K562 (cell line): ENCODE measurements at regions not wholly inside any gene's neighbourhood (a gene's known extent, or its start where the extent isn't known, plus 50 kb on each side); places are given as distances from the start of the nearest gene placed in this dataset.

Experiments
- CLOCK ChIP-seq: fragments of 250-450 bp; sonication (Bioruptor Pico); IDR thresholded peaks from 2 replicates; pipeline ENCODE4 v1.4.0; 2020; ENCODE audit warnings: mild to moderate bottlenecking, moderate library complexity, borderline replicate concordance
- GABPA ChIP-seq: fragments of 200-800 bp; sonication (Bioruptor generic); conservative IDR thresholded peaks from 2 replicates; pipeline ENCODE4 v1.6.1; 2016; ENCODE audit warnings: low read depth, missing genetic modification characterization, missing compliant biosample characterization
- MEIS2 ChIP-seq: fragments of 450-650 bp; IDR thresholded peaks from 2 replicates; pipeline ENCODE4 v1.6.1; 2014; ENCODE audit warnings: mild to moderate bottlenecking; ENCODE audit not compliant: partially characterized antibody
- MTF1 ChIP-seq: fragments of 250-450 bp; sonication (Bioruptor Pico); IDR thresholded peaks from 2 replicates; pipeline ENCODE4 v1.9.0; 2021; ENCODE audit warnings: moderate library complexity, mild to moderate bottlenecking, inconsistent platforms, borderline replicate concordance
- POLR2A ChIP-seq: fragments of 450-650 bp; conservative IDR thresholded peaks from 2 replicates; pipeline ENCODE4 v1.6.1; 2016
- ZNF551 ChIP-seq: fragments of 250-450 bp; sonication (Bioruptor Pico); IDR thresholded peaks from 2 replicates; pipeline ENCODE4 v1.5.0; 2021; ENCODE audit warnings: mild to moderate bottlenecking, moderate library complexity

GRCh38 chr6:98014442-98015201, 731.6 kb upstream of the MMS22L start:
- TF ChIP-seq ZNF551 (CRISPR knock-in tag), result no peak
- TF ChIP-seq MTF1 (CRISPR knock-in tag), result no peak
- TF ChIP-seq MEIS2, result no peak
- TF ChIP-seq CLOCK (CRISPR knock-in tag), result no peak
- no peak for TF ChIP-seq GABPA (tag)
- TF ChIP-seq POLR2A, result no peak
